ENCODE measurements at regions not wholly inside any gene's neighbourhood (a gene's known extent, or its start where the extent isn't known, plus 50 kb on each side); places are given as distances from the start of the nearest gene placed in this dataset.

DNA sequence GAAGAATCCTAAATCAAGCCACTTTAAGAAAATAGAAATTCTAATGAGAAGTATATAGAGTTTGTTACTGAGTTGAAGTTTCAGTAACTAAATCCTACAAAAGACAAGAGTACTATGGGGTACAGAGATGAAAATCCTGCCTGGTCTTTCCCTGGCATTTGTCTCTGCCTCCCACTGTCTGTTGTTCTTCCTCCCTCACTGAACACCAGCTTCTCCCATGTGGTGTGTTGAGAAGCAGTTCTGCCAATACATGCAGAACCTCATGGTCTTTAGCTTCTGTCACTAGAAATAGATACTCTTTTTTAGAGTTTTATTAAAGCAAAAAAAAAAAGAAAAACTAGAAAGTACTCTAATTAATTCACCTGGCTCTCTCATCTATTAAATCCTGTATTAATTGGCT is 664.4 kb downstream of the CDH8 start:
- Histone ChIP-seq H3K36me3 (replicated peaks; ENCODE audit: insufficient read depth, low read depth) (no peaks in the 10 kb centered on the region), H3K9me2 (replicated peaks; ENCODE audit: insufficient read depth) (no peaks in the 10 kb centered on the region), H3K27ac (no peak overlapping the region), H2AFZ (no peak overlapping the region), H3K4me2 (no peak overlapping the region), H4K20me1 (ENCODE audit: insufficient read depth, poor library complexity, severe bottlenecking) (no peaks in the 10 kb centered on the region), H3K9me3 (ENCODE audit: low read depth) (no peaks in the 10 kb centered on the region), H3K4me1 (ENCODE audit: insufficient read depth) (no peaks in the 10 kb centered on the region), H3K27me3 (no peaks in the 10 kb centered on the region), H3K4me3 (no peak overlapping the region), H3K79me2 (no peaks in the 10 kb centered on the region)
- no peak for DNase-seq (ENCODE audit: low spot score)
- TF ChIP-seq EZH2 (IDR thresholded peaks at IDR 0.05; ENCODE audit: borderline replicate concordance) = no peak
- TF ChIP-seq, protein P1, sequence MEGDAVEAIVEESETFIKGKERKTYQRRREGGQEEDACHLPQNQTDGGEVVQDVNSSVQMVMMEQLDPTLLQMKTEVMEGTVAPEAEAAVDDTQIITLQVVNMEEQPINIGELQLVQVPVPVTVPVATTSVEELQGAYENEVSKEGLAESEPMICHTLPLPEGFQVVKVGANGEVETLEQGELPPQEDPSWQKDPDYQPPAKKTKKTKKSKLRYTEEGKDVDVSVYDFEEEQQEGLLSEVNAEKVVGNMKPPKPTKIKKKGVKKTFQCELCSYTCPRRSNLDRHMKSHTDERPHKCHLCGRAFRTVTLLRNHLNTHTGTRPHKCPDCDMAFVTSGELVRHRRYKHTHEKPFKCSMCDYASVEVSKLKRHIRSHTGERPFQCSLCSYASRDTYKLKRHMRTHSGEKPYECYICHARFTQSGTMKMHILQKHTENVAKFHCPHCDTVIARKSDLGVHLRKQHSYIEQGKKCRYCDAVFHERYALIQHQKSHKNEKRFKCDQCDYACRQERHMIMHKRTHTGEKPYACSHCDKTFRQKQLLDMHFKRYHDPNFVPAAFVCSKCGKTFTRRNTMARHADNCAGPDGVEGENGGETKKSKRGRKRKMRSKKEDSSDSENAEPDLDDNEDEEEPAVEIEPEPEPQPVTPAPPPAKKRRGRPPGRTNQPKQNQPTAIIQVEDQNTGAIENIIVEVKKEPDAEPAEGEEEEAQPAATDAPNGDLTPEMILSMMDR (IDR thresholded peaks at IDR 0.05; ENCODE audit: poor library complexity) = no peak
- TF ChIP-seq EZH2phosphoT487 (IDR thresholded peaks at IDR 0.05; ENCODE audit: low read depth, severe bottlenecking, unreplicated experiment) = no peak

DNA sequence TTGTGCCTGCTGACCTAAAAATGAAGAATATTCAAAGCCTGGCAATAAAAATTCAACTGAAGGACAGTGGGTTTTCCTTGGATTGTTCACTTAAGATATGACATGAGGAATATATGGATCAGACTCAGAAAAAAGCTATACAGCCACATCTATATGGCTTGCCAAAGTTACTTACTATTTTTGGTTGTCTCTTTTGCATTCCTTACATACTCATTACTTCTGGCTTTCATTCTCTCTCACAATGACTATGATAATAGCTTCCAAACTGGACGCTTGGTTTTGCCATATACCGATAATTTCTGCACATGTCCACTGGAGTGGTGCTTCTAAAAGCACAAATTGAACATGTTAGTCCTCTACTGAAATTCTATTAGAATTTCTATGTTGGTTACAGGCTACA is 664.9 kb downstream of the CDH8 start:
- DNase-seq (ENCODE audit: low spot score) = no peak
- Histone ChIP-seq H3K79me2 (no peaks in the 10 kb centered on the region), H2AFZ (no peak overlapping the region), H3K36me3 (replicated peaks; ENCODE audit: insufficient read depth, low read depth) (no peaks in the 10 kb centered on the region), H3K9me2 (replicated peaks; ENCODE audit: insufficient read depth) (no peaks in the 10 kb centered on the region), H3K4me1 (ENCODE audit: insufficient read depth) (no peaks in the 10 kb centered on the region), H3K27me3 (no peaks in the 10 kb centered on the region), H4K20me1 (ENCODE audit: insufficient read depth, poor library complexity, severe bottlenecking) (no peaks in the 10 kb centered on the region), H3K27ac (no peak overlapping the region), H3K4me3 (no peak overlapping the region), H3K4me2 (no peak overlapping the region), H3K9me3 (ENCODE audit: low read depth) (no peaks in the 10 kb centered on the region)
- no peak for TF ChIP-seq EZH2 (IDR thresholded peaks at IDR 0.05; ENCODE audit: borderline replicate concordance)
- no peak for TF ChIP-seq EZH2phosphoT487 (IDR thresholded peaks at IDR 0.05; ENCODE audit: low read depth, severe bottlenecking, unreplicated experiment)
- TF ChIP-seq, protein P1 (IDR thresholded peaks at IDR 0.05; ENCODE audit: poor library complexity) = no peak
- 75% methylated on average over 2 of the region's 2 CpGs for WGBS (ENCODE audit: low lambda C conversion rate, missing lambda C conversion rate)

DNA sequence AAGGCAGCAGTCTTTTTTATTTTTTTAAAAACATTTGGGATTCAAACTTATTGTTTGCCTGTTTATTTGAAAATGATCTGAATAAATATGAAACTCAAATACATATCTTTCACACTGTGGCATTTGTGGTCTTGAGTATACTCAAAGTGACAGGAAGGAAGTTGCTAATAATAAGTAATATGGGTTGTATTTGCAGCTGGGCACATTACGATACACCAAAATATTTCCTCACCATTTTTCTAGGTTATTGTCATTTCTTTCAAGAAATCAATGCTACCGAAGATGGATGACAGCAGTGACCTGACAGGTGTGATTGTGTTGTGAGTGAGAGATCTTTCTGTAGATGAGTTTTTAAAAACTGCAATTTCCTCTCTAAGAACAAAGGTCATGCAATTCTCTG is 665.7 kb downstream of the CDH8 start:
- no peaks in the 10 kb centered on the region for H4K20me1 ChIP-seq (ENCODE audit: insufficient read depth, poor library complexity, severe bottlenecking)
- H3K27ac ChIP-seq = no peak overlapping the region
- H3K4me3 ChIP-seq = no peak overlapping the region
- TF ChIP-seq EZH2 (IDR thresholded peaks at IDR 0.05; ENCODE audit: borderline replicate concordance) (no peak), EZH2phosphoT487 (IDR thresholded peaks at IDR 0.05; ENCODE audit: low read depth, severe bottlenecking, unreplicated experiment) (no peak)
- TF ChIP-seq, protein P1 (IDR thresholded peaks at IDR 0.05; ENCODE audit: poor library complexity) = no peak
- H3K27me3 ChIP-seq = no peaks in the 10 kb centered on the region
- H3K9me3 ChIP-seq (ENCODE audit: low read depth) = no peaks in the 10 kb centered on the region
- no peaks in the 10 kb centered on the region for H3K4me1 ChIP-seq (ENCODE audit: insufficient read depth)
- H3K9me2 ChIP-seq (replicated peaks; ENCODE audit: insufficient read depth) = no peaks in the 10 kb centered on the region
- no peak overlapping the region for H3K4me2 ChIP-seq
- H3K79me2 ChIP-seq = no peaks in the 10 kb centered on the region
- no peak overlapping the region for H2AFZ ChIP-seq
- 85% methylated on average over 2 of the region's 2 CpGs for WGBS (ENCODE audit: low lambda C conversion rate, missing lambda C conversion rate)
- no peak for DNase-seq (ENCODE audit: low spot score)
- H3K36me3 ChIP-seq (replicated peaks; ENCODE audit: insufficient read depth, low read depth) = no peaks in the 10 kb centered on the region

DNA sequence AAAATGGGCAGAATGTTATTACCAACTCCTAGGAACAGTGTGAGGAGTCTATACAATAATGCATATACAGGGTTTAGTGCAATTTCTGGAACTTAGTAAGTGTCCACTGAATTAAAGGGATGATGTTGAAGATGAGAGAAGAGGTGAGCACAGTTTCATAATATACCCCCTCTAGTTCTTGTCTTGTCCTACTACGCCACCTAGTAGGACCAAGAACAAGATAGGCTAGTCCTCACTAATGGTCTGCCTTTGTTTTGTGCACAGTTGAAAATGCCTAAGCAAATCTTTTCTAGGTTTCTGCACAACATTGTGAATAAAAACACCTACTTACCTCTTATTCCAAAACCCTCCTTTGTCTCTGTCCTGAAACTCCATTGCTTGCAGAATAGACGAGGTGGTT is 670.2 kb downstream of the CDH8 start:
- no peaks in the 10 kb centered on the region for H3K27me3 ChIP-seq
- no peaks in the 10 kb centered on the region for H3K79me2 ChIP-seq
- no peak for TF ChIP-seq EZH2phosphoT487 (IDR thresholded peaks at IDR 0.05; ENCODE audit: low read depth, severe bottlenecking, unreplicated experiment)
- TF ChIP-seq, protein P1 (IDR thresholded peaks at IDR 0.05; ENCODE audit: poor library complexity) = no peak
- no peak for TF ChIP-seq EZH2 (IDR thresholded peaks at IDR 0.05; ENCODE audit: borderline replicate concordance)
- WGBS (ENCODE audit: low lambda C conversion rate, missing lambda C conversion rate) = 71% methylated on average over 2 of the region's 2 CpGs
- no peaks in the 10 kb centered on the region for H3K9me3 ChIP-seq (ENCODE audit: low read depth)
- no peaks in the 10 kb centered on the region for H3K36me3 ChIP-seq (replicated peaks; ENCODE audit: insufficient read depth, low read depth)
- no peak overlapping the region for H3K27ac ChIP-seq
- H2AFZ ChIP-seq = no peak overlapping the region
- no peak overlapping the region for H3K4me3 ChIP-seq
- no peaks in the 10 kb centered on the region for H3K9me2 ChIP-seq (replicated peaks; ENCODE audit: insufficient read depth)
- no peak for DNase-seq (ENCODE audit: low spot score)
- H3K4me1 ChIP-seq (ENCODE audit: insufficient read depth) = no peaks in the 10 kb centered on the region
- no peaks in the 10 kb centered on the region for H4K20me1 ChIP-seq (ENCODE audit: insufficient read depth, poor library complexity, severe bottlenecking)
- H3K4me2 ChIP-seq = no peak overlapping the region

Measured in hepatocyte (in vitro differentiated cells).